ENCODE measurements at regions not wholly inside any gene's neighbourhood (a gene's known extent, or its start where the extent isn't known, plus 50 kb on each side); places are given as distances from the start of the nearest gene placed in this dataset.
"Not testable (repeated sequence)": the region's sequence is repeated elsewhere in the genome, so short reads cannot be mapped to it uniquely, and the experiment has no call there.

- not testable (repeated sequence) for DNase-seq
These were observed 439.1 kb downstream of the SPATA31A7 start for GRCh38 chr9:61628951-61629350.

- no peak for DNase-seq
These were observed 444.4 kb downstream of the SPATA31A7 start for GRCh38 chr9:61634192-61634591.

- not testable (repeated sequence) for DNase-seq
These were observed 474.4 kb downstream of the SPATA31A7 start for GRCh38 chr9:61664232-61664631.

GRCh38 chr9:61665330-61665751, 475.5 kb downstream of the SPATA31A7 start:
- DNase-seq: no peak

- DNase-seq: no peak
These were observed 476.0 kb downstream of the SPATA31A7 start for GRCh38 chr9:61665829-61666228.

- DNase-seq: no peak
These were observed 476.5 kb downstream of the SPATA31A7 start for GRCh38 chr9:61666310-61666709.

- DNase-seq: no peak
These were observed 477.1 kb downstream of the SPATA31A7 start for GRCh38 chr9:61666849-61667371.

- no peak for DNase-seq
These were observed 477.8 kb downstream of the SPATA31A7 start for GRCh38 chr9:61667559-61668121.

GRCh38 chr9:61668201-61668600, 478.4 kb downstream of the SPATA31A7 start:
- not testable (repeated sequence) for DNase-seq

GRCh38 chr9:61668846-61669245, 479.0 kb downstream of the SPATA31A7 start:
- no peak for DNase-seq

GRCh38 chr9:61669352-61669751, 479.5 kb downstream of the SPATA31A7 start:
- no peak for DNase-seq

- DNase-seq: peak; percentile 4
These were observed 480.1 kb downstream of the SPATA31A7 start for GRCh38 chr9:61669831-61670505.

- no peak for DNase-seq
These were observed 480.8 kb downstream of the SPATA31A7 start for GRCh38 chr9:61670616-61671015.

GRCh38 chr9:61671276-61671973, 481.6 kb downstream of the SPATA31A7 start:
- DNase-seq: peak; percentile 2

- DNase-seq: not testable (repeated sequence)
These were observed 482.3 kb downstream of the SPATA31A7 start for GRCh38 chr9:61672107-61672541.

- DNase-seq: not testable (repeated sequence)
These were observed 482.9 kb downstream of the SPATA31A7 start for GRCh38 chr9:61672645-61673167.

- DNase-seq: no peak
These were observed 483.4 kb downstream of the SPATA31A7 start for GRCh38 chr9:61673247-61673646.

- no peak for DNase-seq
These were observed 484.0 kb downstream of the SPATA31A7 start for GRCh38 chr9:61673664-61674381.

GRCh38 chr9:61674465-61674864, 484.6 kb downstream of the SPATA31A7 start:
- DNase-seq: no peak

GRCh38 chr9:61674882-61675281, 485.0 kb downstream of the SPATA31A7 start:
- no peak for DNase-seq
